B cell (primary cell): ENCODE measurements at regions not wholly inside any gene's neighbourhood (a gene's known extent, or its start where the extent isn't known, plus 50 kb on each side); places are given as distances from the start of the nearest gene placed in this dataset.
"Not testable (repeated sequence)": the region's sequence is repeated elsewhere in the genome, so short reads cannot be mapped to it uniquely, and the experiment has no call there.

ENCODE experiments used
- ATAC-seq: fragments of 200-7000 bp; cut with Tn5 transposase; one replicate; pipeline ENCODE4 v1.10.0; 2021; ENCODE audit warnings: low read depth, mild to moderate bottlenecking, moderate number of reproducible peaks, moderate library complexity
- CTCF ChIA-PET: fragments of 350-600 bp; sonication (Branson Sonifier 250); formaldehyde crosslinking; loops from one replicate; lab custom pipeline; 2021; ENCODE audit warnings: antibody characterized with exemption, inconsistent platforms; lab: Charles Lee
- POLR2A ChIA-PET: fragments of 350-600 bp; sonication (Branson Sonifier 250); formaldehyde crosslinking; loops from one replicate; lab custom pipeline; 2021; ENCODE audit warnings: antibody characterized with exemption; lab: Charles Lee
- DNase-seq: peaks from one replicate; pipeline ENCODE4 v3.0.0; 2013
- H2AFZ ChIP-seq: 2 replicates; pipeline ENCODE4 v1.6.1; 2012; ENCODE audit warnings: mild to moderate bottlenecking, low read depth, low read length; ENCODE audit not compliant: insufficient read depth, poor library complexity, severe bottlenecking
- H3K27ac ChIP-seq, 2 donors: 1 replicate in 1 of 2; 2 replicates in 1 of 2; pipeline ENCODE4 v1.5.1; 2012 to 2013; ENCODE audit warnings: low read length in 2 of 2, mild to moderate bottlenecking in 2 of 2, moderate library complexity in 1 of 2
- H3K27me3 ChIP-seq, 4 experiments: fragments of 200-600 bp in 1 of 4; sonication (generic) in 1 of 4; replicated peaks in 1 of 4; 1 replicate in 2 of 4; 2 replicates in 2 of 4; pipeline versions ENCODE4 v1.6.1 to v1.7.0; 2013 to 2016; ENCODE audit warnings: low read length in 3 of 4, mild to moderate bottlenecking in 2 of 4, mixed read lengths in 1 of 4, moderate library complexity in 1 of 4; ENCODE audit not compliant: insufficient read depth in 4 of 4, control insufficient read depth in 3 of 4; ENCODE audit errors: control extremely low read depth in 1 of 4
- H3K36me3 ChIP-seq, 2 experiments: replicated peaks in 1 of 2; 1 replicate in 1 of 2; 2 replicates in 1 of 2; pipeline versions ENCODE4 v1.6.1 to v1.7.1; 2013; ENCODE audit warnings: low read length in 1 of 2; ENCODE audit not compliant: insufficient read depth in 2 of 2, control insufficient read depth in 1 of 2; ENCODE audit errors: control extremely low read depth in 1 of 2, extremely low read depth in 1 of 2
- H3K4me1 ChIP-seq, 2 donors: fragments of 200-600 bp in 1 of 2; sonication (generic) in 1 of 2; 1 replicate in 1 of 2; 2 replicates in 1 of 2; pipeline versions ENCODE4 v1.5.1 to v1.6.1; 2013 to 2017; ENCODE audit warnings: low read length in 2 of 2; ENCODE audit not compliant: control insufficient read depth in 2 of 2, insufficient read depth in 2 of 2
- H3K4me2 ChIP-seq: replicated peaks from 2 replicates; pipeline ENCODE3; 2012; ENCODE audit warnings: mild to moderate bottlenecking, low read depth, low read length; ENCODE audit not compliant: poor library complexity, severe bottlenecking
- H3K4me3 ChIP-seq, 5 experiments: fragments of 200-600 bp in 1 of 5; sonication (generic) in 1 of 5; 1 replicate in 3 of 5; 2 replicates in 2 of 5; pipeline versions ENCODE4 v1.5.1 to v1.7.0; 2011 to 2016; ENCODE audit warnings: low read length in 4 of 5, mild to moderate bottlenecking in 4 of 5, low read depth in 2 of 5, control low read depth in 1 of 5, moderate library complexity in 1 of 5; ENCODE audit not compliant: insufficient read depth in 1 of 5; ENCODE audit errors: control extremely low read depth in 1 of 5, extremely low read depth in 1 of 5
- H3K79me2 ChIP-seq: fragments of 200-600 bp; sonication (generic); one replicate; pipeline ENCODE4 v1.6.0; 2016; ENCODE audit warnings: low read length; ENCODE audit not compliant: control insufficient read depth, insufficient read depth
- H3K9ac ChIP-seq: fragments of 200-600 bp; sonication (generic); 2 replicates; pipeline ENCODE4 v1.6.1; 2017; ENCODE audit warnings: mild to moderate bottlenecking, low read length, moderate library complexity
- H3K9me3 ChIP-seq, 3 donors: one replicate each; pipeline versions ENCODE4 v1.6.1 to v1.7.1; 2013; ENCODE audit warnings: low read length in 2 of 3; ENCODE audit not compliant: control insufficient read depth in 2 of 3, insufficient read depth in 1 of 3; ENCODE audit errors: control extremely low read depth in 1 of 3
- H4K20me1 ChIP-seq: 2 replicates; pipeline ENCODE4 v1.6.0; 2012; ENCODE audit warnings: mild to moderate bottlenecking, low read length; ENCODE audit not compliant: insufficient read depth, control insufficient read depth, poor library complexity, severe bottlenecking
- H3K27ac Mint-ChIP-seq: one replicate; pipeline ENCODE4 v1.8.0; 2021; ENCODE audit warnings: mixed read lengths
- H3K27me3 Mint-ChIP-seq: one replicate; pipeline ENCODE4 v1.8.0; 2021; ENCODE audit warnings: mixed read lengths
- H3K4me1 Mint-ChIP-seq: one replicate; pipeline ENCODE4 v1.8.0; 2021; ENCODE audit warnings: mixed read lengths
- H3K4me3 Mint-ChIP-seq: one replicate; pipeline ENCODE4 v1.8.0; 2021; ENCODE audit warnings: mixed read lengths
- H3K9me3 Mint-ChIP-seq: one replicate; pipeline ENCODE4 v1.8.0; 2022; ENCODE audit warnings: mixed read lengths; ENCODE audit not compliant: insufficient read depth
- CTCF ChIP-seq: fragments of 200-600 bp; IDR thresholded peaks from one replicate; pipeline ENCODE4 v1.8.0; 2022; ENCODE audit warnings: antibody characterized with exemption, mild to moderate bottlenecking
- EZH2 ChIP-seq: IDR thresholded peaks from 2 replicates; pipeline ENCODE4 v1.6.1; 2012; ENCODE audit warnings: borderline replicate concordance, low read depth, mild to moderate bottlenecking, moderate library complexity, low read length; ENCODE audit not compliant: insufficient read depth, poor library complexity, severe bottlenecking
- WGBS: methylation state at CpG from one replicate; pipeline ENCODE4 v1.1.5; 2013; ENCODE audit warnings: missing lambda C conversion rate; ENCODE audit not compliant: insufficient coverage; 5-methylcytosine and 5-hydroxymethylcytosine counted together
- intact Hi-C: fragments of 100-400 bp; cut with micrococcal nuclease; formaldehyde crosslinking; loops from one replicate; pipeline ENCODE4 v1.10.0; 2022

GRCh38 chr11:11202885-11203284 is 150.2 kb downstream of the CSNK2A3 start:
- Histone ChIP-seq H3K9ac (no peak overlapping the region), H3K27ac (no peak overlapping the region), H3K36me3 (no peaks in the 10 kb centered on the region), H2AFZ (no peak overlapping the region), H3K79me2 (no peaks in the 10 kb centered on the region), H3K9me3 (peaks cover 2 to 5% (median 4%) of the 10 kb centered on the region in 3 donors), H3K4me1 (no peaks in the 10 kb centered on the region), H3K4me3 (no peak overlapping the region), H3K4me2 (no peak overlapping the region), H4K20me1 (no peaks in the 10 kb centered on the region), H3K27me3 (no peaks in the 10 kb centered on the region)
- DNase-seq = no peak
- peaks cover 9% of the 10 kb centered on the region for H3K9me3 Mint-ChIP-seq
- no peaks in the 10 kb centered on the region for H3K4me1 Mint-ChIP-seq
- ATAC-seq = no peak
- peaks cover 29% of the 10 kb centered on the region for H3K27me3 Mint-ChIP-seq
- WGBS = no CpG with 5 or more reads among the region's 2 CpGs
- no peak for TF ChIP-seq CTCF
- TF ChIP-seq EZH2 = no peak
- ChIA-PET POLR2A (no interaction called here), CTCF (no interaction called here)
- no peak overlapping the region for H3K4me3 Mint-ChIP-seq
- no peak overlapping the region for H3K27ac Mint-ChIP-seq
- intact Hi-C loops = no loop called here

- 92% methylated on average over 2 of the region's 4 CpGs for WGBS
- H3K27ac ChIP-seq, H3K4me3 Mint-ChIP-seq, CTCF ChIA-PET, H3K36me3 ChIP-seq, DNase-seq, H3K79me2 ChIP-seq, H2AFZ ChIP-seq, POLR2A ChIA-PET, H3K9me3 ChIP-seq, H4K20me1 ChIP-seq, H3K4me1 Mint-ChIP-seq, H3K4me2 ChIP-seq, H3K9ac ChIP-seq, H3K4me1 ChIP-seq, H3K4me3 ChIP-seq, H3K27me3 ChIP-seq, H3K27ac Mint-ChIP-seq, intact Hi-C loops, ATAC-seq, H3K9me3 Mint-ChIP-seq: not testable (repeated sequence)
- peaks cover 24% of the 10 kb centered on the region for H3K27me3 Mint-ChIP-seq
These were observed 151.7 kb downstream of the CSNK2A3 start for GRCh38 chr11:11201302-11201701.
